Breast epithelium (tissue), 4 donors: ENCODE measurements at regions not wholly inside any gene's neighbourhood (a gene's known extent, or its start where the extent isn't known, plus 50 kb on each side); places are given as distances from the start of the nearest gene placed in this dataset.

Source experiments
- DNase-seq, 2 donors: peaks; one replicate each; pipeline ENCODE4 v3.0.0-alpha.2; 2019; ENCODE audit warnings: low spot score in 2 of 2
- H3K27ac ChIP-seq, 2 donors: fragments of 200-600 bp; sonication (generic) in 1 of 2; one replicate each; pipeline ENCODE4 v1.5.1; 2016 to 2019; ENCODE audit warnings: mild to moderate bottlenecking in 1 of 2
- H3K27me3 ChIP-seq, 2 donors: fragments of 200-600 bp; sonication (generic) in 1 of 2; one replicate each; pipeline versions ENCODE4 v1.5.1 to v1.6.0; 2017 to 2019; ENCODE audit warnings: control low read depth in 1 of 2, mild to moderate bottlenecking in 1 of 2
- H3K36me3 ChIP-seq: fragments of 200-600 bp; one replicate; pipeline ENCODE4 v1.5.1; 2019
- H3K4me1 ChIP-seq, 2 donors: fragments of 200-600 bp; sonication (generic); one replicate each; pipeline ENCODE4 v1.5.1; 2016 to 2019; ENCODE audit warnings: control low read depth in 1 of 2
- H3K4me3 ChIP-seq, 3 donors: fragments of 200-600 bp; sonication (generic); 1 replicate in 2 of 3; 2 replicates in 1 of 3; pipeline ENCODE4 v1.5.1; 2016 to 2019; ENCODE audit warnings: mild to moderate bottlenecking in 3 of 3, moderate library complexity in 2 of 3
- H3K9me3 ChIP-seq, 2 donors: fragments of 200-600 bp; sonication (generic) in 1 of 2; one replicate each; pipeline ENCODE4 v1.5.1; 2016 to 2019; ENCODE audit warnings: control low read depth in 1 of 2
- POLR2A ChIP-seq: fragments of 450-650 bp; IDR thresholded peaks from one replicate; pipeline ENCODE4 v1.6.1; 2016; ENCODE audit warnings: antibody characterized with exemption, mild to moderate bottlenecking, moderate library complexity
- POLR2AphosphoS5 ChIP-seq, 3 donors: sonication (generic); formaldehyde crosslinking; IDR thresholded peaks; one replicate each; pipeline ENCODE4 v1.6.1; 2017; ENCODE audit warnings: antibody characterized with exemption in 3 of 3
- intact Hi-C: fragments of 100-400 bp; cut with DNase I; formaldehyde crosslinking; loops from one replicate; pipeline ENCODE4 v1.15.1; 2023; ENCODE audit warnings: low total_unique reads
- TF ChIP-seq, protein P1 (sequence below), 3 donors: fragments of 450-650 bp; IDR thresholded peaks; one replicate each; pipeline ENCODE4 v1.5.1; 2016 to 2017; ENCODE audit warnings: antibody characterized with exemption in 3 of 3, mild to moderate bottlenecking in 3 of 3, moderate library complexity in 3 of 3

GRCh38 chr4:146114066-146114465 is 61.5 kb upstream of the LSM6 start:
- H3K4me1 ChIP-seq = no peaks in the 10 kb centered on the region
- no peak overlapping the region for H3K27ac ChIP-seq
- no peak for TF ChIP-seq POLR2A
- TF ChIP-seq POLR2AphosphoS5 (IDR thresholded peaks at IDR 0.05) = no peak
- TF ChIP-seq, protein P1, sequence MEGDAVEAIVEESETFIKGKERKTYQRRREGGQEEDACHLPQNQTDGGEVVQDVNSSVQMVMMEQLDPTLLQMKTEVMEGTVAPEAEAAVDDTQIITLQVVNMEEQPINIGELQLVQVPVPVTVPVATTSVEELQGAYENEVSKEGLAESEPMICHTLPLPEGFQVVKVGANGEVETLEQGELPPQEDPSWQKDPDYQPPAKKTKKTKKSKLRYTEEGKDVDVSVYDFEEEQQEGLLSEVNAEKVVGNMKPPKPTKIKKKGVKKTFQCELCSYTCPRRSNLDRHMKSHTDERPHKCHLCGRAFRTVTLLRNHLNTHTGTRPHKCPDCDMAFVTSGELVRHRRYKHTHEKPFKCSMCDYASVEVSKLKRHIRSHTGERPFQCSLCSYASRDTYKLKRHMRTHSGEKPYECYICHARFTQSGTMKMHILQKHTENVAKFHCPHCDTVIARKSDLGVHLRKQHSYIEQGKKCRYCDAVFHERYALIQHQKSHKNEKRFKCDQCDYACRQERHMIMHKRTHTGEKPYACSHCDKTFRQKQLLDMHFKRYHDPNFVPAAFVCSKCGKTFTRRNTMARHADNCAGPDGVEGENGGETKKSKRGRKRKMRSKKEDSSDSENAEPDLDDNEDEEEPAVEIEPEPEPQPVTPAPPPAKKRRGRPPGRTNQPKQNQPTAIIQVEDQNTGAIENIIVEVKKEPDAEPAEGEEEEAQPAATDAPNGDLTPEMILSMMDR (IDR thresholded peaks at IDR 0.05) = no peak
- H3K9me3 ChIP-seq = no peaks in the 10 kb centered on the region
- no peaks in the 10 kb centered on the region for H3K36me3 ChIP-seq
- H3K27me3 ChIP-seq = no peaks in the 10 kb centered on the region
- intact Hi-C loops = no loop called here
- H3K4me3 ChIP-seq = no peak overlapping the region
- no peak for DNase-seq

DNA sequence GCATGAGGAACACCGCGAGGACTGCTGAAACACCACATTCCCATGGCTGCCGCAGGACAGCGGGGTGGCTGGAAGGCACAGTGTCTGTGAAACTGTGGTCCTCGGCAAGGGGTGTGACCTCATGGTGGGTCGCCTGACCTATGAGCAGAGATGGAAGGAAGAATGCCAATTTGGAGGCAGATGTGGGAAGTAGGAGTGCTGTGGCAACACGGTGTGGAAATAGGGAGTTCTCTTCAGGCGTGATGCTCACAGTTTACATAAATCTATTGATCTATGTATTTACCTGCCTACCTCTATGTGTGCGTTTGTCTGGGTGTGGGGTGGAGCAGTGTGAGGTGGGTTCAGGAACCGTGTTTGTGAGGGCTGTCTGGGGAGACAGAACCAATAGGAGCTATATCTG is 62.3 kb upstream of the LSM6 start:
- intact Hi-C loops = no loop called here
- no peak for TF ChIP-seq POLR2AphosphoS5 (IDR thresholded peaks at IDR 0.05)
- no peak for TF ChIP-seq POLR2A
- TF ChIP-seq, protein P1 (IDR thresholded peaks at IDR 0.05) = no peak
- no peaks in the 10 kb centered on the region for H3K27me3 ChIP-seq
- H3K9me3 ChIP-seq = no peaks in the 10 kb centered on the region
- H3K27ac ChIP-seq = no peak overlapping the region
- H3K4me1 ChIP-seq = no peaks in the 10 kb centered on the region
- H3K36me3 ChIP-seq = no peaks in the 10 kb centered on the region
- no peak for DNase-seq
- no peak overlapping the region for H3K4me3 ChIP-seq

- H3K4me3 ChIP-seq = no peak overlapping the region
- DNase-seq = no peak
- no peaks in the 10 kb centered on the region for H3K27me3 ChIP-seq
- H3K4me1 ChIP-seq = no peaks in the 10 kb centered on the region
- H3K9me3 ChIP-seq = no peaks in the 10 kb centered on the region
- TF ChIP-seq POLR2AphosphoS5 (IDR thresholded peaks at IDR 0.05) (no peak), POLR2A (no peak)
- TF ChIP-seq, protein P1 (IDR thresholded peaks at IDR 0.05) = no peak
- no peak overlapping the region for H3K27ac ChIP-seq
- H3K36me3 ChIP-seq = no peaks in the 10 kb centered on the region
- intact Hi-C loops = no loop called here
These were observed 63.1 kb upstream of the LSM6 start for GRCh38 chr4:146112389-146112788.

DNA sequence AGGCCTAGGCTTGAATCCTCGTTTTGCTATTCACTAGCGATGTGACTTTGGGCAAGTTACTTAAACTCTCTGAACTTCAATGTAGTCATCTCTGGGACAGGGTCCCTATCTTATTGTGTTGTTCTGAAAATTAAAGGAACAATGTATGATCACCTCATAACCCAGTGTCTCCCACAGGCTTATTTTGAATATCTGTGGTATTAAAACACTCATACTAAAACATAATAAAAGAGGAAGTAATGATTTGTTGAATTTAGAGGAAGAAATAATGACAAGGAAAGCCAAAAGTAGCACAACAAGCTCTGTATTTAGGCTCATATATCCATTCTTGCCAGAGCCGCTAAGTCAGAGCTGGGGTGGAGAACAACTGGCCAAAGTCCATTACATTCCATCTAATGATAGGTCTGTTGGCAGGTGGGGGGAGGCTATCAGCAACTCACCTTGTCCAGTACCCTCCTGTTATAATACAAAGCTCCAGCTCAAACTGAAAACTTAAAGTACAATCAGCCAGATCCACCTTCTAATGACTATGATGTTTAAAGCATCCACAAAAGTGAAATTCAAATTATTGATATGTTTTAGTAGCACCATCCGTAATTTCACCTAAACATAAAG is 64.5 kb upstream of the LSM6 start:
- intact Hi-C loops = no loop called here
- H3K4me1 ChIP-seq = no peaks in the 10 kb centered on the region

DNA sequence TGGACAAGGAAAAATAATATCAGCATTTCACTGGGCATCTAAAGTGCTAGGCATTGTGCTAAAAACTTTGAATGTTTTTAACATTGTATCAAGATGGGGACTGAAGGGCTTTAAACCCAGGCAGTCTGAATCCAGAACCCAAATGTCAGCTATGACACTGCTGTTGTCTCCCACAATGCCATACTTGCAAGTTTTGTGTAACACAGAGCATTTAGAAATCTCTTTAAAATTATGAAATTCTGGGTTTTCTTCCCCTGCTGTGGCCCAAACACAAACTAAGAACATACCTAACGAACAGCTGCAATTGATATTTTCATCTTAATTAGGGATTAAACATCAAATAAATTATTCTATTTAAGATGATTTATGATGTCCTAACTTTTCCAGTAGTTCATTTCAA is 66.8 kb upstream of the LSM6 start:
- H3K4me1 ChIP-seq = no peaks in the 10 kb centered on the region
- no peaks in the 10 kb centered on the region for H3K27me3 ChIP-seq
- no peaks in the 10 kb centered on the region for H3K9me3 ChIP-seq
- no peak overlapping the region for H3K27ac ChIP-seq
- no peaks in the 10 kb centered on the region for H3K36me3 ChIP-seq
- intact Hi-C loops = no loop called here
- no peak for DNase-seq
- H3K4me3 ChIP-seq = no peak overlapping the region
- TF ChIP-seq, protein P1 (IDR thresholded peaks at IDR 0.05) = no peak
- TF ChIP-seq POLR2AphosphoS5 (IDR thresholded peaks at IDR 0.05) (no peak), POLR2A (no peak)

More for the DNA sequence above, 64.5 kb upstream of the LSM6 start:
- Histone ChIP-seq H3K36me3 (no peaks in the 10 kb centered on the region), H3K27ac (no peak overlapping the region), H3K4me3 (no peak overlapping the region), H3K9me3 (no peaks in the 10 kb centered on the region), H3K27me3 (no peaks in the 10 kb centered on the region)
- TF ChIP-seq POLR2A (no peak), POLR2AphosphoS5 (IDR thresholded peaks at IDR 0.05) (no peak)
- TF ChIP-seq, protein P1 (IDR thresholded peaks at IDR 0.05) = no peak
- DNase-seq = no peak
